Lower leg skin (tissue), 4 donors: ENCODE measurements at regions not wholly inside any gene's neighbourhood (a gene's known extent, or its start where the extent isn't known, plus 50 kb on each side); places are given as distances from the start of the nearest gene placed in this dataset.

Source experiments
- DNase-seq, 2 donors: peaks; one replicate each; pipeline ENCODE4 v3.0.0-alpha.2; 2019; ENCODE audit warnings: low spot score in 2 of 2
- H3K4me3 ChIP-seq: fragments of 200-600 bp; sonication (generic); 2 replicates; pipeline ENCODE4 v1.5.1; 2017; ENCODE audit warnings: mild to moderate bottlenecking, low read depth; ENCODE audit not compliant: poor library complexity, severe bottlenecking
- CTCF ChIP-seq, 3 donors: fragments of 450-650 bp; IDR thresholded peaks; one replicate each; pipeline ENCODE4 v1.5.1; 2016; ENCODE audit warnings: antibody characterized with exemption in 3 of 3, mild to moderate bottlenecking in 3 of 3, moderate library complexity in 2 of 3
- POLR2A ChIP-seq, 2 donors: fragments of 450-650 bp; IDR thresholded peaks; one replicate each; pipeline ENCODE4 v1.6.1; 2016 to 2017; ENCODE audit warnings: antibody characterized with exemption in 2 of 2, mild to moderate bottlenecking in 1 of 2, moderate library complexity in 1 of 2
- WGBS, 2 donors: methylation state at CpG; one replicate each; pipeline ENCODE4 v1.1.5; 2018; 5-methylcytosine and 5-hydroxymethylcytosine counted together
- intact Hi-C: fragments of 100-400 bp; cut with DNase I; formaldehyde crosslinking; loops from one replicate; pipeline ENCODE4 v1.15.0; 2023; ENCODE audit warnings: low total_unique reads

GRCh38 chr6:74073429-74073828 is 377.4 kb downstream of the CD109 start:
- no peak for DNase-seq
- 64 to 91% methylated on average over 1 of the region's 1 CpG for WGBS, 2 donors
- intact Hi-C loops: no loop called here
- TF ChIP-seq POLR2A (IDR thresholded peaks at IDR 0.05) (no peak), CTCF (IDR thresholded peaks at IDR 0.05) (no peak)
- H3K4me3 ChIP-seq: no peak overlapping the region

GRCh38 chr6:74071214-74071613 is 375.2 kb downstream of the CD109 start:
- DNase-seq: no peak
- TF ChIP-seq POLR2A (IDR thresholded peaks at IDR 0.05) (no peak), CTCF (IDR thresholded peaks at IDR 0.05) (no peak)
- no peak overlapping the region for H3K4me3 ChIP-seq
- intact Hi-C loops: no loop called here

- no peak for DNase-seq
- WGBS, 2 donors: 48 to 53% methylated on average over 1 of the region's 1 CpG
- intact Hi-C loops: no loop called here
- H3K4me3 ChIP-seq: no peak overlapping the region
- TF ChIP-seq CTCF (IDR thresholded peaks at IDR 0.05) (no peak), POLR2A (IDR thresholded peaks at IDR 0.05) (no peak)
These were observed 374.7 kb downstream of the CD109 start for GRCh38 chr6:74070711-74071110.

GRCh38 chr6:74070091-74070490 is 374.1 kb downstream of the CD109 start:
- intact Hi-C loops: no loop called here
- TF ChIP-seq POLR2A (IDR thresholded peaks at IDR 0.05) (no peak), CTCF (IDR thresholded peaks at IDR 0.05) (no peak)
- no peak for DNase-seq
- no peak overlapping the region for H3K4me3 ChIP-seq
- WGBS, 2 donors: 46 to 60% methylated on average over 1 of the region's 1 CpG

- DNase-seq: no peak
- intact Hi-C loops: no loop called here
- TF ChIP-seq POLR2A (IDR thresholded peaks at IDR 0.05) (no peak), CTCF (IDR thresholded peaks at IDR 0.05) (no peak)
- 73 to 82% methylated on average over 4 of the region's 4 CpGs for WGBS, 2 donors
- no peak overlapping the region for H3K4me3 ChIP-seq
These were observed 373.1 kb downstream of the CD109 start for GRCh38 chr6:74069089-74069581.

GRCh38 chr6:74066168-74066871 is 370.3 kb downstream of the CD109 start:
- no peak overlapping the region for H3K4me3 ChIP-seq
- intact Hi-C loops: no loop called here
- TF ChIP-seq CTCF (IDR thresholded peaks at IDR 0.05): no peak
- TF ChIP-seq POLR2A (IDR thresholded peaks at IDR 0.05): no peak
- no peak for DNase-seq
- 45 to 56% methylated on average over 10 of the region's 10 CpGs for WGBS, 2 donors
